ENCODE measurements at regions not wholly inside any gene's neighbourhood (a gene's known extent, or its start where the extent isn't known, plus 50 kb on each side); places are given as distances from the start of the nearest gene placed in this dataset.

- Histone ChIP-seq H3K9me3 (ENCODE audit: low read depth) (no peaks in the 10 kb centered on the region), H3K4me1 (ENCODE audit: low read depth) (no peaks in the 10 kb centered on the region), H3K27ac (no peak overlapping the region), H3K4me3 (no peak overlapping the region), H3K27me3 (no peaks in the 10 kb centered on the region), H3K36me3 (no peaks in the 10 kb centered on the region)
- no peak for TF ChIP-seq CTCF (IDR thresholded peaks at IDR 0.05; ENCODE audit: low read depth, low read length)
- DNase-seq (ENCODE audit: low read depth in 1 of 2, low spot score in 1 of 2) = no peak
Observed at GRCh38 chr5:29587832-29588231, 1605.7 kb upstream of the CDH6 start.

GRCh38 chr5:29568028-29568427 is 1625.5 kb upstream of the CDH6 start:
- peak in 1 of 2 donors; percentile 6 for DNase-seq (ENCODE audit: low read depth in 1 of 2, low spot score in 1 of 2)
- Histone ChIP-seq H3K27me3 (no peaks in the 10 kb centered on the region), H3K27ac (no peak overlapping the region), H3K36me3 (no peaks in the 10 kb centered on the region), H3K4me1 (ENCODE audit: low read depth) (peaks cover 3% of the 10 kb centered on the region), H3K4me3 (no peak overlapping the region), H3K9me3 (ENCODE audit: low read depth) (no peaks in the 10 kb centered on the region)
- TF ChIP-seq CTCF (IDR thresholded peaks at IDR 0.05; ENCODE audit: low read depth, low read length) = no peak

GRCh38 chr5:29561564-29561963 is 1631.9 kb upstream of the CDH6 start:
- Histone ChIP-seq H3K27ac (no peak overlapping the region), H3K36me3 (no peaks in the 10 kb centered on the region), H3K4me3 (no peak overlapping the region), H3K4me1 (ENCODE audit: low read depth) (no peaks in the 10 kb centered on the region), H3K9me3 (ENCODE audit: low read depth) (no peaks in the 10 kb centered on the region), H3K27me3 (no peaks in the 10 kb centered on the region)
- DNase-seq (ENCODE audit: low read depth in 1 of 2, low spot score in 1 of 2) = no peak
- no peak for TF ChIP-seq CTCF (IDR thresholded peaks at IDR 0.05; ENCODE audit: low read depth, low read length)

GRCh38 chr5:29550523-29550922 is 1643.0 kb upstream of the CDH6 start:
- Histone ChIP-seq H3K27ac (no peak overlapping the region), H3K4me1 (ENCODE audit: low read depth) (no peaks in the 10 kb centered on the region), H3K4me3 (no peak overlapping the region), H3K36me3 (no peaks in the 10 kb centered on the region), H3K27me3 (no peaks in the 10 kb centered on the region), H3K9me3 (ENCODE audit: low read depth) (no peaks in the 10 kb centered on the region)
- DNase-seq (ENCODE audit: low read depth in 1 of 2, low spot score in 1 of 2) = no peak
- no peak for TF ChIP-seq CTCF (IDR thresholded peaks at IDR 0.05; ENCODE audit: low read depth, low read length)

- no peak overlapping the region for H3K4me3 ChIP-seq
- DNase-seq (ENCODE audit: low read depth in 1 of 2, low spot score in 1 of 2) = no peak
- H3K9me3 ChIP-seq (ENCODE audit: low read depth) = no peaks in the 10 kb centered on the region
- no peaks in the 10 kb centered on the region for H3K36me3 ChIP-seq
- H3K4me1 ChIP-seq (ENCODE audit: low read depth) = no peaks in the 10 kb centered on the region
- TF ChIP-seq CTCF (IDR thresholded peaks at IDR 0.05; ENCODE audit: low read depth, low read length) = no peak
- H3K27ac ChIP-seq = no peak overlapping the region
- H3K27me3 ChIP-seq = no peaks in the 10 kb centered on the region
Observed at GRCh38 chr5:29548262-29548661, 1645.2 kb upstream of the CDH6 start.

All from cardiac muscle cell (in vitro differentiated cells and primary cell).